Right lung (tissue), 2 donors: ENCODE measurements at regions not wholly inside any gene's neighbourhood (a gene's known extent, or its start where the extent isn't known, plus 50 kb on each side); places are given as distances from the start of the nearest gene placed in this dataset.
"Not testable (repeated sequence)": the region's sequence is repeated elsewhere in the genome, so short reads cannot be mapped to it uniquely, and the experiment has no call there.

Experiments used
- DNase-seq, 2 donors: peaks; one replicate each; pipeline ENCODE4 v3.0.0-alpha.2; 2013

GRCh38 chrX:45669715-45670340 is 469.2 kb upstream of the DIPK2B start:
- peak; percentile 64 to 73 for DNase-seq

GRCh38 chrX:45668686-45669443 is 468.2 kb upstream of the DIPK2B start:
- no peak for DNase-seq

- no peak for DNase-seq
Measured at GRCh38 chrX:45667666-45668065, 467.0 kb upstream of the DIPK2B start.

DNA sequence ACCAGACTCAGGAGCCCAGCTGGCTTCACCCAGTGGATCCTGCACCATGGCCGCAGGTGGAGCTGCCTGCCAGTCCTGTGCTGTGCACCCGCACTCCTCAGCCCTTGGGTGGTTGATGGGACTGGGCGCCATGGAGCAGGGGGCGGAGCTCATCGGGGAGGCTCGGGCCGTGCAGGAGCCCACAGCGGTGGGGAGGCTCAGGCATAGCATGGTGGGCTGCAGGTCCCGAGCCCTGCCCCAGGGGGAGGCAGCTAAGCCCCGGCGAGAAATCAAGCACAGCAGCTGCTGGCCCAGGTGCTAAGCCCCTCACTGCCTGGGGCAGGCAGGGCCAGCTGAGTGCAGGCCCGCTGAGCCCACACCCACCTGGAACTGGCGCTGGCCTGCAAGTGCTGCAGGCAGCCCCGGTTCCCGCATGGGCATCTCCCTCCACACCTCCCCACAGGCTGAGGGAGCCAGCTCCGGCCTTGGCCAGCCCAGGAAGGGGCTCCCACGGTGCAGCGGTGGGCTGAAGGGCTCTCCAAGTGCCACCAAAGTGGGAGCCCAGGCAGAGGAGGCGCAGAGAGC is 464.1 kb upstream of the DIPK2B start:
- no peak for DNase-seq

DNA sequence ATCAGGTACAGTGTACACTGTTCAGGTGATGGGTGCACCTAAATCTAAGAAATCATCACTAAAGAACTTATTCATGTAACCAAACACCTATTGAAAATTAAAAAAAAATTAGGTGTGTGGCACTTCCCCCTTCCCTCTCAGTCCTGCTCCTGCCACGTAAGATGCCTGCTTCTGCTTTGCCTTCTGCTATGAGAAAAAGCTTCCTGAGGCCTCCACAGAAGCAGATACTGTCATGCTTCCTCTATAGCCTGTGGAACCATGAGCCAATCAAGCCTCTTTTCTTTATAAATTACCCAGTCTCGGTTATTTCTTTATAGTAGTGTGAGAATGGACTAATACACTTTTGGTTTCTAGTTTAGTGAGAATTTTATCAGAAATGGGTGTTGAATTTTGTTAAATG is 459.8 kb upstream of the DIPK2B start:
- no peak for DNase-seq

GRCh38 chrX:45633419-45633818 is 432.7 kb upstream of the DIPK2B start:
- DNase-seq = no peak

GRCh38 chrX:45632506-45632905 is 431.8 kb upstream of the DIPK2B start:
- no peak for DNase-seq

DNA sequence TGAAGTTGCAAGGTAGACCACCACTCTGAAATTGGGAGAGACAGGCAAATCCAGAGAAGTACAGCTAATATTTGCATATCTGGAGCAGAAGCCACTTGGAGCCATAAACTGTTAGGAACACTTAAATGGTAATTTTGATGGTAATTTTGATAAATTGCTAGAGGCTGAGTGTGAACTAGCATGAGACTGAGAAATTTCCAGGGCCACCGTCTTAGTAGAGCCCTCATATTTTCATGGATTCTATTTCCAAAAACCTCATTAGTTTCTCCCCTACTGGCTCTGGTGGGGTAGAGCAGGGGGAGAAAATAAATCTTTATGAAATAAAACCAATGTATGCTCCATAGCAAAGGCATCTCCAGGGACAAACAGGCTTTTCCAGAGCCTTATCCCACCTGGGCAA is 429.4 kb upstream of the DIPK2B start:
- DNase-seq = no peak

DNA sequence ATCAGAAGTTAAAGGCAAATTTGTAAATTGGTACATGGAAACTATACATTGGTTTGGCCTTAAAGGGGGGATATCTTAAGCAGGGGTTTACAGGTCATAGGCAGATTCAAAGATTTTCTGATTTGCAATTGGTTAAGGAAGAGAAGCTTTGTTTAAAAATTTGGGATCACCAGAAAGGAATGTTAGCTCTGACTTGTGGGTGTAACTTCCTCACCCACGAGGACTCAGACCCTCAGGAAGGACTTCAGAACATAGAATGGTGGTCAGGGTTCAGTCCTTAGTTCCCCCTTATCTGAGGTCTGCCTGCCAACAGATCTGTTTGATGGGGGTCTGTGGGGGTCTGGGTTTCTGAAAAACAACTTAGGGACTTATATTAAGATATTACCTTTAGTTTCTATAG is 427.4 kb upstream of the DIPK2B start:
- no peak for DNase-seq

DNA sequence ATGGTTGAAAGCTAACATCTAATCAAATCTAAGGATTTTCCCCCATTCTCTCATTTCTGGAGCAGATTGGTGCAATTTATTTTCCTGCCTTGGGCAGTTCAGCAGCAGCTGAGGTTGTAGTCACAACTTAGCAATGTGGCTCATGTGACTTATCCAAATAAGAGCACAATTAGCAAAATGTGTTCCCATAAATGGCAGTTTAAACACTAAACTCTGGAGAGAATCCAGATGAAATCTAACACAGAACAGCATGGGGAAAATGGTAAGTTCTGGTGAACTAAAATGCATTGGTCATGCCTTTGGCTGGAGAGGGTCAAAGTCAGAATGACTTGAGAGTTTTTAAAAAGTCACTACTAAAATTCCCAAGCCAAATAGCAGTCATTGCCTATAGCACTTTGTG is 422.6 kb upstream of the DIPK2B start:
- DNase-seq = no peak

- DNase-seq = no peak
Measured at GRCh38 chrX:45622538-45622937, 421.9 kb upstream of the DIPK2B start.

DNA sequence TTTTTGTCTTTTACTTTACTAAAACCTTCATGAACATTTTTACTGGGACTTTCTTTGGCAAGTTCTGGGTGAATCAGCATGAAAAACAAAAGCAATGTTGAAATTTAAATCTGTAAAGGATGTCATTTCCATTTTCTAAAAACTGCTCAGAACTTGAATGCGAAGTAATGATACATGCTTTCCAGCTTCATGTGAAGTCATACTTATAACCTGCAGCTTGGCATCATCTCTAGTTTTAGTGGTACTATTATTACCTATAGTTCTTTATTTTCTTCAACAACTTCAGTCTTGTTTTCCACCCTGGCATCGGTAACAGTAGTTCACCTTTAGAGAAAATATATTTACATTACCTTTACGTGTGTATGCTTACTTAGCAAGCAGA is 421.4 kb upstream of the DIPK2B start:
- no peak for DNase-seq

- no peak for DNase-seq
Measured at GRCh38 chrX:45621376-45622041, 420.8 kb upstream of the DIPK2B start.

GRCh38 chrX:45619290-45619689 is 418.6 kb upstream of the DIPK2B start:
- no peak for DNase-seq

DNA sequence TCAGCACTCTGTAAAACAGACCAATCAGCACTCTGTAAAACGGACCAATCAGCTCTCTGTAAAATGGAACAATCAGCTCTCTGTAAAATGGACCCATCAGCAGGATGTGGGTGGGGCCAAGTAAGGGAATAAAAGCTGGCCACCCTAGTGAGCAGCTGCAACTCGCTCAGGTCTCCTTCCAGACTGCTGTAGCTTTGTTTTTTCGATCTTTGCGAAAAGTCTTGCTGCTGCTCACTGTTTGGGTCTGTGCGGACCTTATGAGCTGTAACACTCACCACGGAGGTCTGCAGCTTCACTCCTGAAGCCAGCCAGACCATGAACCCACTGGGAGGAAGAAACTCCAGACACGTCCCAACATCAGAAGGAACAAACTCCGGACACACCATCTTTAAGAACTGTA is 414.9 kb upstream of the DIPK2B start:
- DNase-seq = not testable (repeated sequence)

GRCh38 chrX:45614853-45615252 is 414.2 kb upstream of the DIPK2B start:
- no peak for DNase-seq

DNA sequence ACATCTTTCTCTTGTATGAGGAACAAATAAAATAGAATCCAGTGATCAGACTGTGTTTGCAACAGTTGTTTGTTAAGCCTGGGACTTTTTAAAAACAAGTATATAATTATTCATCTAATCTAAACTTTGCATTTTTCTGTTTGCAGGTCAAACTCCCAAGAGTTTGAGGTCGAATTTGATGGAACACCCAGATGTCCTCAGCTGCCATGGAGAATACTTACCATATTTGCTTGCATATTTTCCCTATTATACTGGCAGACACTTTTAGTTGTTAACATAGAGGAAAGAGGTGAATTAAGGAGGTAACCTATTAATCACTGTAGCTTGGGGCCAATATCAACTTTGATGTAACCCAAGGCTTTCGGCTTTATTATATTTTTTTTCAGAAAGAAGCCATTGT is 401.5 kb upstream of the DIPK2B start:
- no peak for DNase-seq

- no peak for DNase-seq
Measured at GRCh38 chrX:45601052-45601451, 400.4 kb upstream of the DIPK2B start.

DNA sequence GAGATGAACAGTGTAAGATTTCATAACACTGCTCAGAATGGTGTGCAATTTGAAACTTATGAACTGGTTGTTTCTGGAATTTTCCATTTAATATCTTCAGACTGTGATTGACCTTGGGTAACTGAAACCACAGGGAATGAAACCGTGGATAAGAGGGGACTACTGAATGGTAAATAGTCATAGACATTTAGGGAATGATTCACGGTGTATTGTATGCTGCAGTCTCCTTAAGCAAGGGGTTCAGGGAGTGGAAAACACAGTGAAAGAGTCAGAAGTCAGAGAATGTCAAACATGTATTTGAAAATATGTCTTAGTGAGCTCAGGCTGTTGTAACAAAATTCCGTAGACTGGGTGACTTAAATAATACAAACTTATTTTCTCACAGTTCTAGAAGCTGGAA is 398.2 kb upstream of the DIPK2B start:
- no peak for DNase-seq

GRCh38 chrX:45596188-45596808 is 395.6 kb upstream of the DIPK2B start:
- no peak for DNase-seq

- no peak for DNase-seq
Measured at GRCh38 chrX:45592101-45592500, 391.4 kb upstream of the DIPK2B start.

DNA sequence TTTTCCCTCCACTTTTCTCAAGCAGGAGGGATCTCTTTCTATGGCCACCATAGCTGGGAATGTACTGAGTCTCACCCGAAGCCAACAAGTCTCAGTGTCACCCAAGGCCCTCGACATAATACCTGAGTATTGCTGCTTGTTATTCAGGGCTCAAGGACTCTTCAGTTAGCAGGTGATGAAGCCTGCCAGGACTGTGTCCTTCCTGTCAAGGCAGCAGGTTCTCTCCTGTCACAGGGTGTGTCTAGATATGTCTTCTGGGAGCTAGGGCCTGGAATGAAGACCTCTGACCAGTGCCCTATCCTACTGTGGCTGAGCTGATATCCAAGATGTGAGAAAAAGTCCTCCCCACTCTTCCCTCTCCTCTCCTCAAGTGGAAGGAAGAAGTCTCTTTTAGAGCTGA is 391.0 kb upstream of the DIPK2B start:
- no peak for DNase-seq

DNA sequence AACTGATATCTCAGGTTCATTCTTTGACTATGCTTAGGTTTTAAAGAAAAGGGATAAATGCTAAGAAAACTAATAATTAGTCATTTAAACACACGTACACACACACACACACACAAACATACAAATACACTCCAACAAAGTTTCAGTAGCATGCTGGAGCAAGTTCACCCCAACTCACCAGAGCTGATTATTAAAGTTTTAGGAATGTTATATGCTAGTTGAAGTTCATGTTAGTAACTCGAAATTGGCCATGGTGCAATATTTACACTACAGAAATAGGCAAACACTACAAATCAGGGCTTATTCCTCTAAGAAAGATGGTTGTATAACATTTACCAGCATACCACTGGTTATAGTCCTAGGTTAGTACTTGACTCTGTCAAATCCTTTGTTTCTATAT is 384.0 kb upstream of the DIPK2B start:
- no peak for DNase-seq
